Jurkat, Clone E6-1 (cell line): ENCODE measurements at regions not wholly inside any gene's neighbourhood (a gene's known extent, or its start where the extent isn't known, plus 50 kb on each side); places are given as distances from the start of the nearest gene placed in this dataset.

Source experiments
- DNase-seq: peaks from one replicate; pipeline ENCODE4 v3.0.0-alpha.2; 2011; ENCODE audit warnings: low read depth, low spot score
- H3K4me3 ChIP-seq: 2 replicates; pipeline ENCODE4 v1.5.1; 2011; ENCODE audit warnings: mild to moderate bottlenecking, low read length, control low read depth, moderate library complexity

- DNase-seq, result no peak
- H3K4me3 ChIP-seq, result no peak overlapping the region
Observed at GRCh38 chr2:54387059-54387991, 68.8 kb upstream of the SPTBN1 start.

GRCh38 chr2:54388076-54388475, 68.1 kb upstream of the SPTBN1 start:
- no peak overlapping the region for H3K4me3 ChIP-seq
- DNase-seq, result no peak

GRCh38 chr2:54392555-54393324, 63.4 kb upstream of the SPTBN1 start:
- no peak overlapping the region for H3K4me3 ChIP-seq
- DNase-seq, result no peak

GRCh38 chr2:54394392-54394791, 61.7 kb upstream of the SPTBN1 start:
- no peak for DNase-seq
- H3K4me3 ChIP-seq, result no peak overlapping the region

- no peak overlapping the region for H3K4me3 ChIP-seq
- DNase-seq, result no peak
Observed at GRCh38 chr2:54396107-54396506, 60.0 kb upstream of the SPTBN1 start.

GRCh38 chr2:54396798-54397197, 59.3 kb upstream of the SPTBN1 start:
- no peak for DNase-seq
- no peak overlapping the region for H3K4me3 ChIP-seq

GRCh38 chr2:54397426-54397825, 58.7 kb upstream of the SPTBN1 start:
- DNase-seq, result no peak
- H3K4me3 ChIP-seq, result no peak overlapping the region

- no peak for DNase-seq
- no peak overlapping the region for H3K4me3 ChIP-seq
Observed at GRCh38 chr2:54401554-54401953, 54.6 kb upstream of the SPTBN1 start.

- DNase-seq, result no peak
- H3K4me3 ChIP-seq, result no peak overlapping the region
Observed at GRCh38 chr2:54402350-54402749, 53.8 kb upstream of the SPTBN1 start.

GRCh38 chr2:54403512-54404238, 52.5 kb upstream of the SPTBN1 start:
- no peak overlapping the region for H3K4me3 ChIP-seq
- DNase-seq, result peak; percentile 20

GRCh38 chr2:54404270-54404669, 51.9 kb upstream of the SPTBN1 start:
- no peak overlapping the region for H3K4me3 ChIP-seq
- DNase-seq, result peak; percentile 86

- H3K4me3 ChIP-seq, result no peak overlapping the region
- no peak for DNase-seq
Observed at GRCh38 chr2:54406031-54406430, 50.1 kb upstream of the SPTBN1 start.
